ENCODE measurements at regions not wholly inside any gene's neighbourhood (a gene's known extent, or its start where the extent isn't known, plus 50 kb on each side); places are given as distances from the start of the nearest gene placed in this dataset.

- DNase-seq, result no peak
- Mint-ChIP-seq H3K4me1 (no peaks in the 10 kb centered on the region), H3K27ac (no peak overlapping the region), H3K27me3 (no peaks in the 10 kb centered on the region), H3K4me3 (no peak overlapping the region), H3K9me3 (no peaks in the 10 kb centered on the region), H3K36me3 (ENCODE audit: low read depth) (no peaks in the 10 kb centered on the region)
- no peak for ATAC-seq (ENCODE audit: low read depth)
- ChIA-PET POLR2A (no interaction called here), CTCF (no interaction called here)
- intact Hi-C loops (cut with micrococcal nuclease), result no loop called here
- TF ChIP-seq CTCF (IDR thresholded peaks at IDR 0.05), result no peak
These were observed 332.0 kb downstream of the FGF9 start for GRCh38 chr13:22002893-22003292.

DNA sequence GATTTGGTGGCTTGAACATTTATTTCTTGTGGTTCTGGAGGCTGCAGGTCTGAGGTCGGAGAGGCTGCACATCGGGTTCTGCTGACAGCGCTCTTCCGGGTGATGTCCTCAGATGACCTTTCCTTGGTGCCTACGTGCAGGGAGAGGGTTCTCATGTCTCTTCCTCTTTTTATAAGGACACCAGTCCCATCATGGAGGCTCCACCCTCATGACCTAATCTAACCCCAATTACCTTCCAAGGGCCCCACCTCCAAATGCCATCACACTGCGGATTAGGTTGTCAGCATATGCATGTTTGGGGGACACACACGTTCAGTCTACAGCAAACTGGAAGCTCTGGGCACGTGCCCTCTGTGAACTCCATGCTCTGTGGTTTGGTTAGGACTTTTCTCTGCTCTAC, 338.6 kb downstream of the FGF9 start:
- Mint-ChIP-seq H3K27me3 (no peaks in the 10 kb centered on the region), H3K27ac (no peak overlapping the region), H3K4me1 (no peaks in the 10 kb centered on the region), H3K4me3 (no peak overlapping the region), H3K9me3 (no peaks in the 10 kb centered on the region), H3K36me3 (ENCODE audit: low read depth) (no peaks in the 10 kb centered on the region)
- ChIA-PET POLR2A (no interaction called here), CTCF (no interaction called here)
- DNase-seq, result no peak
- no peak for ATAC-seq (ENCODE audit: low read depth)
- intact Hi-C loops (cut with micrococcal nuclease), result no loop called here
- no peak for TF ChIP-seq CTCF (IDR thresholded peaks at IDR 0.05)

DNA sequence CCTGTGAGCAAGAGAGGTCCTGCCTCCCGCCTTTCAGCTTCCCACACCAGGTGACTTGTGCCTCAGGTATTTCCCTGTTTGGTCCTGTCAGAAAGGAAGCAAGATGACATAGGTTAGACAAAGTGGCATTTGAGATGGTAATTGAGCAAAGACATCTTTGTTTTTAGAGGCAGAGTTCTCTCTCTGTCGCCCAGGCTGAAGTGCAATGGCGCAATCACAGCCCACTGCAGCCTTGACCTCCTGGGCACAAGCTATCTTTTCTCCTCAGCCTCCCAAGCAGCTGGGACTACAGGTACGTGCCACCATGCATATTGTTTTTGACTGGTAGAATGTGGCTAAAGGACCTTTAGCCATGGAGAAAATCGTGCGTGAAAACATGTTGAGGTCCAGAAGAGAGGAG, 339.1 kb downstream of the FGF9 start:
- CTCF ChIA-PET, result no interaction called here
- no peaks in the 10 kb centered on the region for H3K27me3 Mint-ChIP-seq
- no peak for TF ChIP-seq CTCF (IDR thresholded peaks at IDR 0.05)
- no peak overlapping the region for H3K4me3 Mint-ChIP-seq
- no peak overlapping the region for H3K27ac Mint-ChIP-seq
- no peak for DNase-seq
- no peak for ATAC-seq (ENCODE audit: low read depth)
- H3K4me1 Mint-ChIP-seq, result no peaks in the 10 kb centered on the region
- intact Hi-C loops (cut with micrococcal nuclease), result no loop called here
- POLR2A ChIA-PET, result no interaction called here
- H3K9me3 Mint-ChIP-seq, result no peaks in the 10 kb centered on the region
- H3K36me3 Mint-ChIP-seq (ENCODE audit: low read depth), result no peaks in the 10 kb centered on the region

DNA sequence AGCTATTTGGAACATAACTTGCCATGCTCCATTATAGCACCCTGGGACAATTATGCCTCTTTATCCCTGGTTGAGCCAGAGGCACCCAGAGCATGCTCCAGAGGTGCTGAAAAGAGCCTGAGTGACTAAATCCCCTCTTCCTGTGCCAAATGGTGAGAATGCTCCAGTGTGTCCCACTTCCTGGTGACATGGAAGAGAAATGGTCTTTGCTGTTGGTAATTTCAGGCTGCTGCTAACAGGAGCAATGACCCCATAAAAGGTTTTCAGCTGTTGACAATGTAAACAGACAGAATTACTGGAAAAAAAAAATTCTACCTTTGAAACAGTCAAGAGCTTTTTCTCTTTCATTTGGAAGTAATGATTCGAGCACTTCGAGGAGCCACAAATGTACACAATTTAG, 341.8 kb downstream of the FGF9 start:
- H3K36me3 Mint-ChIP-seq (ENCODE audit: low read depth), result no peaks in the 10 kb centered on the region
- DNase-seq, result no peak
- peaks cover 5% of the 10 kb centered on the region for H3K4me1 Mint-ChIP-seq
- no peak for ATAC-seq (ENCODE audit: low read depth)
- intact Hi-C loops (cut with micrococcal nuclease), result no loop called here
- TF ChIP-seq CTCF (IDR thresholded peaks at IDR 0.05), result no peak
- H3K27ac Mint-ChIP-seq, result no peak overlapping the region
- H3K27me3 Mint-ChIP-seq, result no peaks in the 10 kb centered on the region
- H3K4me3 Mint-ChIP-seq, result no peak overlapping the region
- no peaks in the 10 kb centered on the region for H3K9me3 Mint-ChIP-seq
- CTCF ChIA-PET, result no interaction called here
- POLR2A ChIA-PET, result no interaction called here

- no peak for TF ChIP-seq CTCF (IDR thresholded peaks at IDR 0.05)
- DNase-seq, result no peak
- ChIA-PET POLR2A (no interaction called here), CTCF (no interaction called here)
- Mint-ChIP-seq H3K9me3 (no peaks in the 10 kb centered on the region), H3K4me1 (peaks cover 6% of the 10 kb centered on the region), H3K27me3 (no peaks in the 10 kb centered on the region), H3K36me3 (ENCODE audit: low read depth) (no peaks in the 10 kb centered on the region), H3K27ac (no peak overlapping the region), H3K4me3 (no peak overlapping the region)
- intact Hi-C loops (cut with micrococcal nuclease), result no loop called here
- ATAC-seq (ENCODE audit: low read depth), result no peak
These were observed 343.6 kb downstream of the FGF9 start for GRCh38 chr13:22014469-22014868.
